T-helper 17 cell (primary cell): ENCODE measurements at regions not wholly inside any gene's neighbourhood (a gene's known extent, or its start where the extent isn't known, plus 50 kb on each side); places are given as distances from the start of the nearest gene placed in this dataset.
A peak's percentile ranks its signal among the peaks of the same experiment; 100 is the strongest.
"Not testable (repeated sequence)": the region's sequence is repeated elsewhere in the genome, so short reads cannot be mapped to it uniquely, and the experiment has no call there.

Experiments
- ATAC-seq: fragments of 150-1000 bp; cut with Tn5 transposase; 2 replicates; pipeline ENCODE4 v1.10.0; 2021; ENCODE audit warnings: mild to moderate bottlenecking, moderate library complexity
- DNase-seq, 3 donors: peaks; one replicate each; pipeline versions ENCODE4 v3.0.0 to v3.0.0-alpha.2; 2020 to 2021
- H3K9me3 ChIP-seq: one replicate; pipeline ENCODE4 v1.7.0; 2013; ENCODE audit warnings: low read length, mild to moderate bottlenecking; ENCODE audit not compliant: control insufficient read depth, poor library complexity, severe bottlenecking
- H3K27ac Mint-ChIP-seq: one replicate; pipeline ENCODE4 v1.8.0; 2022; ENCODE audit warnings: mild to moderate bottlenecking, moderate library complexity, mixed read lengths
- H3K27me3 Mint-ChIP-seq: one replicate; pipeline ENCODE4 v1.8.0; 2022; ENCODE audit warnings: mixed read lengths
- H3K36me3 Mint-ChIP-seq: one replicate; pipeline ENCODE4 v1.8.0; 2022; ENCODE audit warnings: low read depth, mixed read lengths
- H3K4me1 Mint-ChIP-seq: one replicate; pipeline ENCODE4 v1.8.0; 2022; ENCODE audit warnings: mild to moderate bottlenecking, mixed read lengths
- H3K4me3 Mint-ChIP-seq: one replicate; pipeline ENCODE4 v1.8.0; 2022; ENCODE audit warnings: mild to moderate bottlenecking, moderate library complexity, mixed read lengths

DNA sequence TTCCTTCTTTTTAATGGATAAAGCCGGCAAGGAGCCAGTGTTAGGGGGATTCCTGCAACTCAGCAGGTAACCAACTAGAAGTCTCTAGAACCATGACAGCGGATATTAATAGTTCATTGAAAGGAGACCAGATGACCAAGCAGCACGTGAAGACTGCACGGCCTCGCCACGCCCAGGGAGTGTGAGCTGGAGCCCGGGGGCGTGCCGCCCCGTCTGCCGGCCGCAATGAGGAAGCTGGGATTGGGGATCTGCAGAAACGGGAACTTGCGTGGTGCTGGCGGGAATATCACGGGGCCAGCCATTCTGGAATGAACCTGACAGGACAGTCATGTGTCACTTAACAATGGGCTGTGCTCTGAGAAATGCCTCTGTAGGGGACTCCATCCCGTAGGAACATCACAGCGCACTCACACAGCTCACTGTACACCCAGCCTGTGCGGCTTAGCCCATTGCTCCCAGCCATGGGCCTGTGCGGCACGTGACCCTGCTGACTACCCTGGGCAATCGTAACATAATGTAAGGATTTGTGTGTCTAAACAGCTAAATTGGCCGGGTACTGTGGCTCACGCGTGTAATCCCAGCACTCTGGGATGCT lies 4092.8 kb upstream of the TPTE start:
- H3K27ac Mint-ChIP-seq, result not testable (repeated sequence)

GRCh38 chr21:6429924-6430323 lies 4091.5 kb upstream of the TPTE start:
- not testable (repeated sequence) for H3K4me1 Mint-ChIP-seq, H3K27ac Mint-ChIP-seq, ATAC-seq, H3K36me3 Mint-ChIP-seq, DNase-seq, H3K4me3 Mint-ChIP-seq, H3K9me3 ChIP-seq, H3K27me3 Mint-ChIP-seq

More for the DNA sequence above, 4092.8 kb upstream of the TPTE start:
- DNase-seq, H3K4me1 Mint-ChIP-seq, ATAC-seq, H3K27me3 Mint-ChIP-seq, H3K36me3 Mint-ChIP-seq, H3K4me3 Mint-ChIP-seq, H3K9me3 ChIP-seq: not testable (repeated sequence)

GRCh38 chr21:6433149-6433548 lies 4088.2 kb upstream of the TPTE start:
- not testable (repeated sequence) for H3K9me3 ChIP-seq, DNase-seq, H3K27me3 Mint-ChIP-seq, H3K4me1 Mint-ChIP-seq, H3K27ac Mint-ChIP-seq, H3K36me3 Mint-ChIP-seq, H3K4me3 Mint-ChIP-seq, ATAC-seq

DNA sequence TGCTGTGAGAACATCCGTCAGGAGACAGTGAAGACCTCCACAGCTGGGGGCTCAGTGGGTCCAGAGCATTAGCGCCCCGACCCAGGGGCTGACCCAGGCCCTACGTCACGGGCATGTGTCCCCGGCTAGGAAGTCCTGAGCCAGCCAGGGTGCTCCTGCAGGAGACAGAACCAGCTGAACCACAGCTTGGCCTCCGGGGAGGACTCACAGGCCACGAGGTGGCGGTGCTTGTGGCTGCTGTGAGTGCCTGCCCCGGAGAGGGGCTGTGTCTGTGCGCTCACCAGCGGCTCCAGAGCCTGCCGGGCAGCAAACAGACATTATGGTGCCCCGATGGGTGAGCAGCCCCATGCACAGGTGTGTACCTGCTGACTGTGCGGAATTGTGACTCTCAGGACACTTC lies 4085.2 kb upstream of the TPTE start:
- not testable (repeated sequence) for DNase-seq, H3K27ac Mint-ChIP-seq, H3K4me3 Mint-ChIP-seq, H3K9me3 ChIP-seq, ATAC-seq, H3K36me3 Mint-ChIP-seq, H3K4me1 Mint-ChIP-seq, H3K27me3 Mint-ChIP-seq

GRCh38 chr21:6436971-6437833 lies 4084.2 kb upstream of the TPTE start:
- not testable (repeated sequence) for H3K36me3 Mint-ChIP-seq, DNase-seq, H3K4me1 Mint-ChIP-seq, H3K9me3 ChIP-seq, H3K27ac Mint-ChIP-seq, H3K4me3 Mint-ChIP-seq, H3K27me3 Mint-ChIP-seq
- ATAC-seq, result peak; percentile 41

DNA sequence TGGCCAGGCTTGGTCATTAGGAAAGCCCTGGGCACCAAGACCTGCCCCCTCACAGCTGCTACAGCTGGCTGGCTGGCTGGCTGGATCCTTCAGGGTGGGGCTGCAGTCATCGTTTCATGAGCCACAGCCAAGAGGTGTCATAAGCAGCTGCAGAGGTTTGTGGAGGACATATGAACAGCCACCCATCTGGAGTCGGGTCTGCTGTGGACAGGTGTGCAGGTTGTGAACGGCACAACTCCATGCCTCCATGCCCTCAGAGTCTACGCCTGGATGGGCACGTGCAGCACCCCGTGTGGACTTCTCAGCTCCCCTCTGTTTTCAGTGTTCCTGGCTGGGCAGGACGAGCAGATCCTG lies 4083.6 kb upstream of the TPTE start:
- not testable (repeated sequence) for H3K27me3 Mint-ChIP-seq, H3K36me3 Mint-ChIP-seq, H3K27ac Mint-ChIP-seq, ATAC-seq, H3K4me1 Mint-ChIP-seq, H3K9me3 ChIP-seq, H3K4me3 Mint-ChIP-seq, DNase-seq

DNA sequence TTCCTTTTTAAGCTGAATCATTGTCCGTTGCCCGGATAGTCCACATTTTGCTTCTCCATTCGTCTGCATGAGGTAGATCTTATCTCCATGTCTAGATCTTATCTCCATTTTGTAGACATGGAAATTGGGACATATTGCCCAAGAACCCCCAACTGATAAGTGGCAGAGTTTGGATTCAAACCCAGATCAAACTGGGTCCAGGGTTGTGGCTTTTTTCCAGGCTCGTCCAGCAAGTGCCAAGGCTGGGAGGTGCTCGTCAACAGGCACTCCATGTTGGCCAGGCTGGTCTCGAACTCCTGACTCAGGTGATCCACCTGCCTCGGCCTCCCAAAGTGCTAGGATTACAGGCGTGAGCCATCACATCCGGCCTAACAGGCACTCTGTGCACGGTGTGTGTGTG lies 4082.3 kb upstream of the TPTE start:
- not testable (repeated sequence) for H3K4me3 Mint-ChIP-seq, H3K36me3 Mint-ChIP-seq, H3K27me3 Mint-ChIP-seq, H3K27ac Mint-ChIP-seq, H3K4me1 Mint-ChIP-seq, DNase-seq, ATAC-seq, H3K9me3 ChIP-seq

GRCh38 chr21:6454648-6455340 lies 4066.6 kb upstream of the TPTE start:
- H3K9me3 ChIP-seq, ATAC-seq, DNase-seq, H3K4me1 Mint-ChIP-seq, H3K27me3 Mint-ChIP-seq, H3K4me3 Mint-ChIP-seq, H3K36me3 Mint-ChIP-seq, H3K27ac Mint-ChIP-seq: not testable (repeated sequence)

DNA sequence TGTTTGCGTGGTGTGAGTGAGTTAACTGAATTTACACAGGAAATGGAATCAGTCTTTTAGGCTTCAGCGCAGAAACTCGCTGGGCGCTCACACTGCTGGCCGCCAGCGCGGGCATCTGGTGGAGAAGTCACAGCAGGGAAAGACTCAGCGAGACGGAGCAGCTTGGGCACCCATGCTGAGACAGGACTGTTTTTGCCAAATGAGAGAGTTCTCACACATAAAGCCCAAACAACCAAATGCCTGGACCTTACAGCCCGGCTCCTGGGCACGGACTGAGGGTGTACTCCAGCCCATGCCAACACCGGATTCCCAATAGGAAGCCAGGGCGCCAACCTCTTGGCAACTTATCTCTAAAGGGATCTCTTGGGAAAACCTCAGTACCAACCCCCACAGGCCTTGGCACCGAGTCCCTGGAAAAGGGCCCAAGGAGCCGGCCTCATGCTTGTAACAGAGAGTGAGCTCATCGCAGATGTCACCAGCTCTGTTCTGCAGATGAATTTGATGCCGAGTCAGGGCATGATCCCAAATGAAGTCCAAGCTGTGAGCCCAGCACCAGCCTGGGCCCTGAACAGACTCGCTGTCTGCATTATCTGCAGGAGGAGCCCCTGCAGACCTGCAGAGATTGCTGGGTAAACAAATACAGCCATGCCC lies 4065.2 kb upstream of the TPTE start:
- not testable (repeated sequence) for DNase-seq, H3K4me1 Mint-ChIP-seq, H3K27ac Mint-ChIP-seq, H3K36me3 Mint-ChIP-seq, H3K9me3 ChIP-seq, H3K4me3 Mint-ChIP-seq, ATAC-seq, H3K27me3 Mint-ChIP-seq

DNA sequence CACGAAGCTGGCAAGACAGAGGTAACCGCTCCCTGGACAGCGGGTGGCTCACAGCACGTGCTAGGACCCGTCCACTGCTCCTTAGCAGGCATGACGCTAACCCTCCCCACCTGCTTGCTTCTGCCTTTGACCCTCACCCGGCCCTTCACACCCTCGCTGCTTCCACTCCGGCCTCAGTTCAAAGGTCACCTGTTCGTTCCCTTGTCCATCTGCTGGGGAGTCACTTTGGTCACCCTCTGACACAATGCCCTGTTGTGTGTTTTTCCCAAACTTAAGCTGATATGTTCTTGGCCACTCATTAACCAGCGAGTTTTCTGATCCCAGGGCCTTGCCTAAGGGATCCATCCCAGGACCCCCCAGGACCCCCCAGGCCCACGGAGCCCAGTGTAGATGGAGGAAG lies 4061.6 kb upstream of the TPTE start:
- DNase-seq, H3K4me3 Mint-ChIP-seq, H3K27me3 Mint-ChIP-seq, ATAC-seq, H3K9me3 ChIP-seq, H3K36me3 Mint-ChIP-seq, H3K27ac Mint-ChIP-seq, H3K4me1 Mint-ChIP-seq: not testable (repeated sequence)

DNA sequence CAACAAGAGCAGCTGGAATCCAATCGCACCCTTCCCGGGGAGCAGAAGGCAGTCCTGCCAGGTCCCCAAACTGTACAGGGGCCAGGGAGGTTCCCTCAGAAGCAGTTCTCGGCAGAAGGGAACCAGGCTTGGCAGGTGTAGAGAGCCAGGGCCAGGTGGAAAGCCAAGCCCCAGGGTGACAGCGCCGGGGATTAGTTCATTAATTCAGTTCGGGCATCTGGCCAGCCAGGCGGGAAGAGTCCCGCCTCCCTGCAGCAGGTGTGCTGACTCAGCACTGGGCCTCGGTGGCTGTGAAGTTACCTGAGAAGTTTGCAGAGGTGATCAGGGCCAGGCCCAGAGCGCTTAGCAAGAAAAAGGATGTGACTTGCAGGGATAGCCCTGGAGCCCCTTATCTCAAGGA lies 4060.0 kb upstream of the TPTE start:
- not testable (repeated sequence) for H3K9me3 ChIP-seq, H3K36me3 Mint-ChIP-seq, H3K4me1 Mint-ChIP-seq, DNase-seq, ATAC-seq, H3K4me3 Mint-ChIP-seq, H3K27ac Mint-ChIP-seq, H3K27me3 Mint-ChIP-seq

DNA sequence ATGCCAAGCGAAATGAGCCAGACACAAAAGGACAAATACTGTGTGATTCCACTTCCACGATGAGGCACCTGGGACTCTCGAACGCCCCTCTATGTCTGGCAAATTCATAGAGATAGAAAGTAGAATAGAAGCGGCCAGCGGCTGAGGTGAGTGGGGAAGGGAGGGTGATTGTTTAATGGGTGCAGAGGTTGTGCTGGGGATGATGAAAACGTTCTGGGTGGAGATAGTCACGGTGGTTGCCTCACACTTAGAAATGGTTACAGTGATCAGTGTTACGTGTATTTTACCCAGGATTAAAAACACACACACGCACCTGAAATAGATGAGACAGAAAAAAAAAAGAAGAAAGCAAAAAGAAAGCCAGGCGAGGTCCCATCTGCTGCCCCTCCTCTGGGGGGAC lies 4057.0 kb upstream of the TPTE start:
- ATAC-seq, H3K36me3 Mint-ChIP-seq, H3K27me3 Mint-ChIP-seq, DNase-seq, H3K4me3 Mint-ChIP-seq, H3K4me1 Mint-ChIP-seq, H3K27ac Mint-ChIP-seq, H3K9me3 ChIP-seq: not testable (repeated sequence)

DNA sequence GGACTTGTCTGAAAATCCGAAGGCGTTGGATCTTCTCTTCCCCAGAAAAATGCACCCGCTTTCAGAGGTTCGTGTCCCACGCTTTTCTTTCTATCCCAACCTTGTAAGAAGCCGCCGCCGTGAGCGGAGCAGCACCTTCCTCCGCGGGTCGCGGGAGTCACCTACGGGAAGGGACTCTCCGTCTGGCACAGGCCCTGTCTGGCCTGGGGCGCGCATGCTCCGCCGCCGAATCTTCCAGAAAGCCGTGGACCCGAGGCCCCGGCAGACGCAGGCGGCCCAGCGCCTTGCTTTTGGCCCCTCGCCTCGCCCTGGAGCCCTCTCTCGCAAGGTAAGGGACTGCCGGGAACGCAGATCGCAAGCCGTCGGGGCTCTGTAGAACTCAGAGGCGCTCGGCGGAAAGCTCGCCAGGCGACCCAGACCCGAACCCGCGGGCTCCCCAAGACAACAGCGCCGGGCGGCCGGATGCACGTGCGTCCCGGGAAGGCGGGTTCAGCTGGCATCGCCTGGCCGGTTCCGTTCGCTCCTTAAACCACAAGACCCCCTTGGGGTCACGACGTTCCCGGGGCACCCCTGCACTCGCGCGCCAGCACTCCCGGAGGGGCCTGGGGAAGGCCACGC lies 4055.2 kb upstream of the TPTE start:
- not testable (repeated sequence) for H3K36me3 Mint-ChIP-seq, H3K4me3 Mint-ChIP-seq, H3K9me3 ChIP-seq, DNase-seq, H3K27ac Mint-ChIP-seq, H3K4me1 Mint-ChIP-seq, ATAC-seq, H3K27me3 Mint-ChIP-seq
